Fibroblast of lung (primary cell): ENCODE measurements at regions not wholly inside any gene's neighbourhood (a gene's known extent, or its start where the extent isn't known, plus 50 kb on each side); places are given as distances from the start of the nearest gene placed in this dataset.

ENCODE experiments used
- DNase-seq, 2 donors: peaks; one replicate each; pipeline versions ENCODE4 v3.0.0 to v3.0.0-alpha.2; 2010; ENCODE audit warnings: low read depth in 2 of 2
- H2AFZ ChIP-seq: 2 replicates; pipeline ENCODE4 v1.5.1; 2012; ENCODE audit warnings: low read length, control low read depth, inconsistent platforms
- H3K27ac ChIP-seq: 2 replicates; pipeline ENCODE4 v1.5.1; 2011; ENCODE audit warnings: low read length, control low read depth; ENCODE audit not compliant: insufficient read depth
- H3K27me3 ChIP-seq: 2 replicates; pipeline ENCODE4 v1.5.1; 2011; ENCODE audit warnings: mild to moderate bottlenecking, low read length; ENCODE audit not compliant: control insufficient read depth, insufficient read depth
- H3K36me3 ChIP-seq: 2 replicates; pipeline ENCODE4 v1.5.1; 2011; ENCODE audit warnings: low read length; ENCODE audit not compliant: control insufficient read depth, insufficient read depth
- H3K4me1 ChIP-seq: 2 replicates; pipeline ENCODE4 v1.5.1; 2011; ENCODE audit warnings: low read length; ENCODE audit not compliant: control insufficient read depth, insufficient read depth; ENCODE audit errors: extremely low read depth
- H3K4me2 ChIP-seq: 2 replicates; pipeline ENCODE4 v1.5.1; 2011; ENCODE audit warnings: low read length, control low read depth; ENCODE audit not compliant: insufficient read depth; ENCODE audit errors: extremely low read depth
- H3K4me3 ChIP-seq, 4 experiments: fragments of 200-600 bp in 1 of 4; sonication (generic) in 1 of 4; replicated peaks in 1 of 4; 2 replicates each; pipeline ENCODE4 v1.5.1; 2011 to 2016; ENCODE audit warnings: low read length in 4 of 4, low read depth in 3 of 4, mild to moderate bottlenecking in 3 of 4, control low read depth in 2 of 4, inconsistent platforms in 1 of 4, mixed read lengths in 1 of 4; ENCODE audit not compliant: insufficient read depth in 1 of 4; ENCODE audit errors: control extremely low read depth in 1 of 4
- H3K79me2 ChIP-seq: 2 replicates; pipeline ENCODE4 v1.5.1; 2012; ENCODE audit warnings: mild to moderate bottlenecking, low read length, inconsistent platforms; ENCODE audit not compliant: control insufficient read depth, insufficient read depth
- H3K9ac ChIP-seq: 2 replicates; pipeline ENCODE4 v1.5.1; 2011; ENCODE audit warnings: mild to moderate bottlenecking, low read length, control low read depth; ENCODE audit not compliant: insufficient read depth
- H3K9me3 ChIP-seq: 2 replicates; pipeline ENCODE4 v1.5.1; 2012; ENCODE audit warnings: low read depth, low read length; ENCODE audit not compliant: control insufficient read depth, insufficient read depth
- H4K20me1 ChIP-seq: 2 replicates; pipeline ENCODE4 v1.5.1; 2011; ENCODE audit warnings: low read length; ENCODE audit not compliant: control insufficient read depth, insufficient read depth; ENCODE audit errors: extremely low read depth
- EZH2 ChIP-seq: IDR thresholded peaks from 2 replicates; pipeline ENCODE4 v1.5.1; 2012; ENCODE audit warnings: low read length, control low read depth, mild to moderate bottlenecking; ENCODE audit errors: missing control alignments
- TF ChIP-seq, protein P1 (sequence below), 2 donors: IDR thresholded peaks in 1 of 2; conservative IDR thresholded peaks in 1 of 2; 1 replicate in 1 of 2; 2 replicates in 1 of 2; pipeline ENCODE4 v1.5.1; 2011 to 2012; ENCODE audit warnings: low read length in 2 of 2, control low read depth in 1 of 2, inconsistent platforms in 1 of 2, low read depth in 1 of 2, mild to moderate bottlenecking in 1 of 2

DNA sequence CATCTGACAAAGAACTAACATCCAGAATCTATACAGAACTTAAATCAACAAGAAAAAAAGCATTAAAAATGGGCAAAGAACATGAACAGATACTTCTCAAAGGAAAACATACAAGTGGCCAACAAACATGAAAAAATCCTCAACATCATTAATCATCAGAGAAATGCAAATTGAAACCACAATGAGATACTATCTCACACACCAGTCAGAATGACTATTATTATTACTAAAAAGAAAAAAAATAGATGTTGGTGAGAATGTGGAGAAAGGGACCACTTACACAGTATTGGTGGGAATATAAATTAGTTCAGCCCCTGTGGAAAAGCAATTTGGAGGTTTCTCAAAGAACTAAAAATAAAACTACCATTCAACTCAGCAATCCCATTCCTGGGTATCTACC lies 89.1 kb upstream of the ADO start:
- H3K27ac ChIP-seq = no peak overlapping the region
- no peaks in the 10 kb centered on the region for H3K79me2 ChIP-seq
- H3K36me3 ChIP-seq = no peaks in the 10 kb centered on the region
- H3K9me3 ChIP-seq = no peaks in the 10 kb centered on the region
- no peak overlapping the region for H3K4me2 ChIP-seq
- H3K4me1 ChIP-seq = no peaks in the 10 kb centered on the region
- TF ChIP-seq EZH2 = no peak
- TF ChIP-seq, protein P1, sequence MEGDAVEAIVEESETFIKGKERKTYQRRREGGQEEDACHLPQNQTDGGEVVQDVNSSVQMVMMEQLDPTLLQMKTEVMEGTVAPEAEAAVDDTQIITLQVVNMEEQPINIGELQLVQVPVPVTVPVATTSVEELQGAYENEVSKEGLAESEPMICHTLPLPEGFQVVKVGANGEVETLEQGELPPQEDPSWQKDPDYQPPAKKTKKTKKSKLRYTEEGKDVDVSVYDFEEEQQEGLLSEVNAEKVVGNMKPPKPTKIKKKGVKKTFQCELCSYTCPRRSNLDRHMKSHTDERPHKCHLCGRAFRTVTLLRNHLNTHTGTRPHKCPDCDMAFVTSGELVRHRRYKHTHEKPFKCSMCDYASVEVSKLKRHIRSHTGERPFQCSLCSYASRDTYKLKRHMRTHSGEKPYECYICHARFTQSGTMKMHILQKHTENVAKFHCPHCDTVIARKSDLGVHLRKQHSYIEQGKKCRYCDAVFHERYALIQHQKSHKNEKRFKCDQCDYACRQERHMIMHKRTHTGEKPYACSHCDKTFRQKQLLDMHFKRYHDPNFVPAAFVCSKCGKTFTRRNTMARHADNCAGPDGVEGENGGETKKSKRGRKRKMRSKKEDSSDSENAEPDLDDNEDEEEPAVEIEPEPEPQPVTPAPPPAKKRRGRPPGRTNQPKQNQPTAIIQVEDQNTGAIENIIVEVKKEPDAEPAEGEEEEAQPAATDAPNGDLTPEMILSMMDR (conservative IDR thresholded peaks at IDR 0.05 in 1 of 2, IDR thresholded peaks at IDR 0.05 in 1 of 2; ENCODE audit: low read depth in 1 of 2, low read length in 2 of 2) = no peak
- DNase-seq = peak in 1 of 2 donors; percentile 60
- no peaks in the 10 kb centered on the region for H3K27me3 ChIP-seq
- H2AFZ ChIP-seq = no peak overlapping the region
- H3K4me3 ChIP-seq = no peak overlapping the region
- H3K9ac ChIP-seq = no peak overlapping the region
- no peaks in the 10 kb centered on the region for H4K20me1 ChIP-seq

GRCh38 chr10:62718585-62718984 lies 85.9 kb upstream of the ADO start:
- Histone ChIP-seq H3K36me3 (no peaks in the 10 kb centered on the region), H3K4me3 (no peak overlapping the region), H3K4me2 (no peak overlapping the region), H3K9me3 (no peaks in the 10 kb centered on the region), H3K4me1 (no peaks in the 10 kb centered on the region), H3K27ac (no peak overlapping the region), H3K9ac (no peak overlapping the region), H3K79me2 (no peaks in the 10 kb centered on the region), H2AFZ (no peak overlapping the region), H3K27me3 (peaks cover 2% of the 10 kb centered on the region), H4K20me1 (no peaks in the 10 kb centered on the region)
- no peak for DNase-seq
- no peak for TF ChIP-seq EZH2
- TF ChIP-seq, protein P1 (conservative IDR thresholded peaks at IDR 0.05 in 1 of 2, IDR thresholded peaks at IDR 0.05 in 1 of 2; ENCODE audit: low read depth in 1 of 2, low read length in 2 of 2) = no peak

DNA sequence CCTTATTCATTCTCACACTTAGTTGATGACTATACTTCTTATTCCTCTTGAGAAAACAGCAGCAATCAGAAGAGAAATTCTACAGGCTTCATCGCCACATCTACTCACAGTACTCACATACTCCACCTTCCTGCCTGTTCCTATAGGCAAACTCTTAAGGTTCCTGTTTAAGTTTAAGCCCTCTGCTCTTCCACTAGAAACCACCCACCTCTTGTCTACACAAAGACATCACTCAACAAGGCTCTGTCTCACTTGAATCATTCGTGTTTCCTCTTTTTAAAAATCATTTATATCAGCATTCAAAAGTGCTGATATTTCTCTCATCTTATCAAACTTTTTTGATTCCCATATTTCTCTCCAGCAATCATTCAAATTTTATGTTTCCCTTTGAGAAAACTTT lies 85.5 kb upstream of the ADO start:
- no peaks in the 10 kb centered on the region for H4K20me1 ChIP-seq
- H3K27ac ChIP-seq = no peak overlapping the region
- no peak overlapping the region for H3K9ac ChIP-seq
- H3K36me3 ChIP-seq = no peaks in the 10 kb centered on the region
- H2AFZ ChIP-seq = no peak overlapping the region
- H3K27me3 ChIP-seq = peaks cover 3% of the 10 kb centered on the region
- H3K4me2 ChIP-seq = no peak overlapping the region
- DNase-seq = no peak
- H3K4me3 ChIP-seq = no peak overlapping the region
- H3K9me3 ChIP-seq = no peaks in the 10 kb centered on the region
- H3K4me1 ChIP-seq = no peaks in the 10 kb centered on the region
- no peak for TF ChIP-seq EZH2
- TF ChIP-seq, protein P1 (conservative IDR thresholded peaks at IDR 0.05 in 1 of 2, IDR thresholded peaks at IDR 0.05 in 1 of 2; ENCODE audit: low read depth in 1 of 2, low read length in 2 of 2) = no peak
- H3K79me2 ChIP-seq = no peaks in the 10 kb centered on the region
